GM06990 (cell line): ENCODE measurements at regions not wholly inside any gene's neighbourhood (a gene's known extent, or its start where the extent isn't known, plus 50 kb on each side); places are given as distances from the start of the nearest gene placed in this dataset.

ENCODE experiments used
- DNase-seq: peaks from one replicate; pipeline ENCODE4 v3.0.0-alpha.2; 2011; ENCODE audit not compliant: insufficient read length; ENCODE audit errors: extremely low read depth
- H3K27me3 ChIP-seq: replicated peaks from 2 replicates; pipeline ENCODE4 v1.6.0; 2011; ENCODE audit warnings: low read length; ENCODE audit not compliant: control insufficient read depth, insufficient read depth
- H3K36me3 ChIP-seq: 2 replicates; pipeline ENCODE4 v1.5.1; 2011; ENCODE audit warnings: low read length; ENCODE audit not compliant: control insufficient read depth, insufficient read depth
- H3K4me3 ChIP-seq: replicated peaks from 2 replicates; pipeline ENCODE4 v1.5.1; 2011; ENCODE audit warnings: low read depth, mild to moderate bottlenecking, control low read depth, low read length
- CTCF ChIP-seq: IDR thresholded peaks from 2 replicates; pipeline ENCODE4 v1.5.1; 2011; ENCODE audit warnings: low read length, control low read depth, mild to moderate bottlenecking, inconsistent platforms; ENCODE audit not compliant: insufficient read depth, poor library complexity, severe bottlenecking

- TF ChIP-seq CTCF: no peak
- Histone ChIP-seq H3K27me3 (peaks cover 2% of the 10 kb centered on the region; the same call in 1 of the 2 replicates), H3K36me3 (no peaks in the 10 kb centered on the region), H3K4me3 (no peak overlapping the region)
- DNase-seq: no peak
Observed at GRCh38 chr19:30093966-30094755, 152.1 kb downstream of the URI1 start.

DNA sequence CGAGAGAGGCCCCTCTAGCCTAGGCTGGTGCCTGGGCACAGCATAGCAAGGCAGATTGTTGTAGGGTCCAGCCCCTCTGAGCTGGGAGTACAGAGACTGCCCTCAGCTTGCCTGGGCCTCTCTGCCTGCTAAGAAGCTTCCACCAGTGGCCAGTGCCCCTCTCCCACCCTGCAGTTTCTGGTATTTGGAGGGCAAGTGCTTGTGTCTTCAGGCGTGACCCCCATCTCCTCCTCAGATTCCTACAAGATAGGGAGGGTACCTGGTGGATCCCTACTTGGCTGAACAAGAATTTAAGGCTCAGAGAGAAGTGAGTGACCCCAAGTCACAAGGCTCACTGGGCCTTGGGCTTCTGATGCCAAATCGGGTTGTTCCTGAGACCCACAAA, 152.7 kb downstream of the URI1 start:
- no peak overlapping the region for H3K4me3 ChIP-seq
- no peak for DNase-seq
- H3K36me3 ChIP-seq: no peaks in the 10 kb centered on the region
- H3K27me3 ChIP-seq: peaks cover 2% of the 10 kb centered on the region; the same call in 1 of the 2 replicates
- TF ChIP-seq CTCF: no peak

- no peak for TF ChIP-seq CTCF
- DNase-seq: no peak
- H3K36me3 ChIP-seq: no peaks in the 10 kb centered on the region
- H3K27me3 ChIP-seq: no peaks in the 10 kb centered on the region; the same call in 1 of the 2 replicates
- H3K4me3 ChIP-seq: no peak overlapping the region
Observed at GRCh38 chr19:30095171-30095570, 153.1 kb downstream of the URI1 start.

DNA sequence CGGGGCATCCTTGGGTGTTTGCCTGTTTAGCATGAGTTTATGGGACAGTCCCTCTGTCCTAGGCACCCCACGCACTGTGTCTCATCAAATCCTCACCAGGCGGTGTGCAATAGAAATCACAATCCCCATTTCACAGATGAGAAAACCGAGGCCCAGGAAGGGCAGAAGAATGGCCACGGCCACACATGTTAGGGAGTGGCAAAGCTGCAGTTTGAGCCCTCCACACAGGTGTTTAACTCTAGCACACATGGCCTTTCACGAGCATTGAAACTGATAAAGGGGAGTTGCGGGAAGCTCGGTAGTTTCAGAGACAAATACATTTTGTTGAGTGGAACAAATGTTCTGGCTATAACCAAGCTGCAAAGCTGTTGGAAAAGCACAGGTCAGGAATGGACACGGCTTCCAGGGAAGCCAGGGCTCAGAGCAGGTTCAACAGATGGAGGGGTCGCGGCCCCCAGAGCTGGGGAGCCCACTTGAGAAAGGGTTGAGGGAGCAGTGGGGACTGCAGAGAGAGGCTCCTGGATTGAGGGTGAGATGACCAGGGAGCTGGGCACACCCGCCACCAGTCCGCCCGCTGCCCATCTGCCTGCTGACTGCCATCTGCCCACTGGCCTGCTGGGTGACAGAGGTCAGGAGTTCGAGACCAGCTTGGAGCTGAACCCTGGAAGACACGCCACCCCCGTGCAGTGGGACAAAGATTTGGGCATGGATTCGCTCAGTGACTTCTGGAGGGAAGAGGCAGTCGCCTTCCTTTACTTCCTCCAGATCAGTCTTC, 154.7 kb downstream of the URI1 start:
- H3K27me3 ChIP-seq: no peaks in the 10 kb centered on the region; the same call in 1 of the 2 replicates
- DNase-seq: no peak
- no peak for TF ChIP-seq CTCF
- no peak overlapping the region for H3K4me3 ChIP-seq
- H3K36me3 ChIP-seq: no peaks in the 10 kb centered on the region

- no peak overlapping the region for H3K4me3 ChIP-seq
- no peak for TF ChIP-seq CTCF
- H3K27me3 ChIP-seq: no peaks in the 10 kb centered on the region; the same call in 1 of the 2 replicates
- DNase-seq: no peak
- H3K36me3 ChIP-seq: no peaks in the 10 kb centered on the region
Observed at GRCh38 chr19:30097746-30098280, 155.8 kb downstream of the URI1 start.
